Bone marrow (tissue), 2 donors: ENCODE measurements at regions not wholly inside any gene's neighbourhood (a gene's known extent, or its start where the extent isn't known, plus 50 kb on each side); places are given as distances from the start of the nearest gene placed in this dataset.
"Not testable (repeated sequence)": the region's sequence is repeated elsewhere in the genome, so short reads cannot be mapped to it uniquely, and the experiment has no call there.

Experiments used
- DNase-seq, 2 donors: peaks; one replicate each; lab custom pipeline; 2025; lab: John Stamatoyannopoulos, UW

- DNase-seq = no peak
Measured at GRCh38 chr3:59254976-59255375, 205.2 kb upstream of the CFAP20DC start.

- no peak for DNase-seq
Measured at GRCh38 chr3:59254433-59254832, 204.6 kb upstream of the CFAP20DC start.

- no peak for DNase-seq
Measured at GRCh38 chr3:59253523-59253922, 203.7 kb upstream of the CFAP20DC start.

- no peak for DNase-seq
Measured at GRCh38 chr3:59251869-59252268, 202.0 kb upstream of the CFAP20DC start.

- DNase-seq = no peak
Measured at GRCh38 chr3:59250600-59250999, 200.8 kb upstream of the CFAP20DC start.

GRCh38 chr3:59249698-59250361 lies 200.0 kb upstream of the CFAP20DC start:
- no peak for DNase-seq

- DNase-seq = no peak
Measured at GRCh38 chr3:59249004-59249403, 199.2 kb upstream of the CFAP20DC start.

- no peak for DNase-seq
Measured at GRCh38 chr3:59247402-59247841, 197.6 kb upstream of the CFAP20DC start.

- DNase-seq = no peak
Measured at GRCh38 chr3:59246719-59247401, 197.0 kb upstream of the CFAP20DC start.

GRCh38 chr3:59245859-59246501 lies 196.2 kb upstream of the CFAP20DC start:
- DNase-seq = no peak

GRCh38 chr3:59245300-59245858 lies 195.6 kb upstream of the CFAP20DC start:
- DNase-seq = no peak

GRCh38 chr3:59244343-59244742 lies 194.5 kb upstream of the CFAP20DC start:
- DNase-seq = no peak

GRCh38 chr3:59243476-59243875 lies 193.7 kb upstream of the CFAP20DC start:
- no peak for DNase-seq

GRCh38 chr3:59240666-59241255 lies 190.9 kb upstream of the CFAP20DC start:
- DNase-seq = no peak

- no peak for DNase-seq
Measured at GRCh38 chr3:59237121-59237520, 187.3 kb upstream of the CFAP20DC start.

- DNase-seq = no peak
Measured at GRCh38 chr3:59235634-59236012, 185.8 kb upstream of the CFAP20DC start.

- no peak for DNase-seq
Measured at GRCh38 chr3:59234884-59235633, 185.2 kb upstream of the CFAP20DC start.

GRCh38 chr3:59230379-59230778 lies 180.6 kb upstream of the CFAP20DC start:
- DNase-seq = not testable (repeated sequence)

GRCh38 chr3:59213860-59214259 lies 164.0 kb upstream of the CFAP20DC start:
- DNase-seq = no peak

GRCh38 chr3:59212128-59212779 lies 162.4 kb upstream of the CFAP20DC start:
- DNase-seq = peak in 1 of 2 donors; percentile 3

GRCh38 chr3:59210260-59210659 lies 160.4 kb upstream of the CFAP20DC start:
- DNase-seq = no peak
